ENCODE measurements at regions not wholly inside any gene's neighbourhood (a gene's known extent, or its start where the extent isn't known, plus 50 kb on each side); places are given as distances from the start of the nearest gene placed in this dataset.

DNA sequence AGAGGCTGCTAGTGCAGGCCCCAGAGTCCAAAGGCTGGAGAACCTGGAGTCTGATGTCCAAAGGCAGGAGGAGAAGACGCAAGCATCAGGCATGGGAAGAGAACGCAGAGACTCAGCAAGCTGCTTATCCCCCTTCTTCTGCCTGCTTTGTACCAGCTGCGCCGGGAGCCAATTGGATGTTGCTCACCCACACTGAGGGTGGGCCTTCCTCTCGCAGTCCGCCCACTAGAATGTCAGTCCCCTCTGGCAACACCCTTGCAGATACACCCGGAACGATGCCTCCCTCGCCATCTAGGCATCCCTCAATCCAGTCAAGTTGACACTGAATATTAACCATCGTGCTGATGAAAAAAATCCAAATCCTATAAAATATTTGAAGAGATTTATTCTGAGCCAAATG is 141.6 kb downstream of the TWIST2 start:
- Histone ChIP-seq H3K9me1 (ENCODE audit: insufficient read depth, low read length) (no peaks in the 10 kb centered on the region), H2BK15ac (ENCODE audit: low read depth, low read length) (no peak overlapping the region), H3K27ac (ENCODE audit: insufficient read depth, low read length) (no peak overlapping the region), H4K91ac (ENCODE audit: insufficient read depth, low read depth, low read length) (no peak overlapping the region), H3K56ac (ENCODE audit: extremely low read depth, insufficient read depth, low read length) (no peak overlapping the region), H3K36me3 (ENCODE audit: control insufficient read depth, insufficient read depth, low read length) (no peaks in the 10 kb centered on the region), H4K8ac (ENCODE audit: low read depth in 2 of 2, low read length in 2 of 2) (no peak overlapping the region), H3K4me3 (ENCODE audit: insufficient read depth, low read depth, low read length) (no peak overlapping the region), H3K9ac (ENCODE audit: low read depth, low read length) (no peak overlapping the region), H3K23ac (ENCODE audit: low read depth, low read length) (no peak overlapping the region), H2AK9ac (replicated peaks; ENCODE audit: low read depth, low read length, poor library complexity) (no peak overlapping the region), H2BK120ac (ENCODE audit: low read depth, low read length) (no peak overlapping the region), H3K9me3 (ENCODE audit: control insufficient read depth, insufficient read depth, low read length) (peaks cover 7% of the 10 kb centered on the region), H3K14ac (replicated peaks; ENCODE audit: low read depth, low read length) (no peak overlapping the region), H3K4me2 (ENCODE audit: low read depth, low read length) (no peak overlapping the region), H2AK5ac (ENCODE audit: low read depth, low read length) (no peak overlapping the region), H3K18ac (ENCODE audit: low read depth, low read length) (no peak overlapping the region), H4K20me1 (ENCODE audit: insufficient read depth, low read length) (no peaks in the 10 kb centered on the region), H3K4me1 (ENCODE audit: control insufficient read depth, insufficient read depth, low read length) (no peaks in the 10 kb centered on the region), H2AFZ (replicated peaks; ENCODE audit: low read length, poor library complexity) (no peak overlapping the region), H2BK5ac (ENCODE audit: low read depth, low read length, poor library complexity, severe bottlenecking) (no peak overlapping the region), H3K27me3 (ENCODE audit: control insufficient read depth, insufficient read depth, low read length) (peaks cover 15% of the 10 kb centered on the region), H4K5ac (ENCODE audit: low read depth, low read length) (no peak overlapping the region), H3K4ac (ENCODE audit: low read depth, low read length) (no peak overlapping the region), H2BK20ac (ENCODE audit: low read depth, low read length) (no peak overlapping the region), H3K79me1 (ENCODE audit: low read depth in 1 of 2, low read length in 2 of 2) (no peaks in the 10 kb centered on the region)
- BruUV-seq (replicated peaks): no TSS peak
- ATAC-seq (ENCODE audit: low read depth) (no peak), DNase-seq (no peak)
- 85% methylated on average over 4 of the region's 10 CpGs; no CpG with 5 or more reads in 1 of the 2 experiments for WGBS, 2 experiments (ENCODE audit: extremely low coverage in 2 of 2, insufficient read length in 1 of 2)
- TF ChIP-seq POLR2A (IDR thresholded peaks at IDR 0.05; ENCODE audit: low read depth, low read length) (no peak), MAFK (IDR thresholded peaks at IDR 0.05; ENCODE audit: low read depth, low read length) (no peak), MAZ (IDR thresholded peaks at IDR 0.05; ENCODE audit: borderline replicate concordance, low read depth, low read length) (no peak), RCOR1 (IDR thresholded peaks at IDR 0.05; ENCODE audit: insufficient replicate concordance, low read length) (no peak), CHD1 (IDR thresholded peaks at IDR 0.05; ENCODE audit: low read depth, low read length) (no peak), NFE2L2 (IDR thresholded peaks at IDR 0.05; ENCODE audit: low read depth, low read length) (no peak), RFX5 (IDR thresholded peaks at IDR 0.05; ENCODE audit: low read depth, low read length) (no peak), FOS (IDR thresholded peaks at IDR 0.05; ENCODE audit: low read depth, low read length) (no peak), RAD21 (IDR thresholded peaks at IDR 0.05; ENCODE audit: low read length) (no peak), MXI1 (IDR thresholded peaks at IDR 0.05; ENCODE audit: borderline replicate concordance, low read depth, low read length) (no peak), SMC3 (IDR thresholded peaks at IDR 0.05; ENCODE audit: low read depth, low read length) (no peak), CEBPB (IDR thresholded peaks at IDR 0.05; ENCODE audit: low read depth, low read length) (no peak), BHLHE40 (IDR thresholded peaks at IDR 0.05; ENCODE audit: low read depth, low read length) (no peak)
- TF ChIP-seq, protein P1, sequence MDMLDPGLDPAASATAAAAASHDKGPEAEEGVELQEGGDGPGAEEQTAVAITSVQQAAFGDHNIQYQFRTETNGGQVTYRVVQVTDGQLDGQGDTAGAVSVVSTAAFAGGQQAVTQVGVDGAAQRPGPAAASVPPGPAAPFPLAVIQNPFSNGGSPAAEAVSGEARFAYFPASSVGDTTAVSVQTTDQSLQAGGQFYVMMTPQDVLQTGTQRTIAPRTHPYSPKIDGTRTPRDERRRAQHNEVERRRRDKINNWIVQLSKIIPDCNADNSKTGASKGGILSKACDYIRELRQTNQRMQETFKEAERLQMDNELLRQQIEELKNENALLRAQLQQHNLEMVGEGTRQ (IDR thresholded peaks at IDR 0.05; ENCODE audit: low read depth, low read length): no peak
- TF ChIP-seq, protein P2, sequence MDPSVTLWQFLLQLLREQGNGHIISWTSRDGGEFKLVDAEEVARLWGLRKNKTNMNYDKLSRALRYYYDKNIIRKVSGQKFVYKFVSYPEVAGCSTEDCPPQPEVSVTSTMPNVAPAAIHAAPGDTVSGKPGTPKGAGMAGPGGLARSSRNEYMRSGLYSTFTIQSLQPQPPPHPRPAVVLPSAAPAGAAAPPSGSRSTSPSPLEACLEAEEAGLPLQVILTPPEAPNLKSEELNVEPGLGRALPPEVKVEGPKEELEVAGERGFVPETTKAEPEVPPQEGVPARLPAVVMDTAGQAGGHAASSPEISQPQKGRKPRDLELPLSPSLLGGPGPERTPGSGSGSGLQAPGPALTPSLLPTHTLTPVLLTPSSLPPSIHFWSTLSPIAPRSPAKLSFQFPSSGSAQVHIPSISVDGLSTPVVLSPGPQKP (IDR thresholded peaks at IDR 0.05; ENCODE audit: borderline replicate concordance, low read depth, low read length): no peak
- in situ Hi-C loops (cut with MboI; ENCODE audit: low sequenced_read_pairs) (no loop called here), dilution Hi-C loops (cut with HindIII; ENCODE audit: low sequenced_read_pairs, unreplicated experiment) (no loop called here), intact Hi-C loops (cut with micrococcal nuclease) (no loop called here)
- ChIA-PET CTCF (no interaction called here), POLR2A (ENCODE audit: unreplicated experiment) (no interaction called here)
